OCI-LY1 (cell line): ENCODE measurements at regions not wholly inside any gene's neighbourhood (a gene's known extent, or its start where the extent isn't known, plus 50 kb on each side); places are given as distances from the start of the nearest gene placed in this dataset.

Source experiments
- H2AFZ ChIP-seq: fragments of 200-600 bp; sonication (generic), shearing (Covaris generic); 2 replicates; pipeline ENCODE4 v1.6.0; 2014; ENCODE audit warnings: antibody characterized with exemption, mild to moderate bottlenecking, low read length
- H3F3A ChIP-seq: fragments of 200-600 bp; sonication (generic), shearing (Covaris generic); 2 replicates; pipeline ENCODE4 v1.6.0; 2014; ENCODE audit warnings: mild to moderate bottlenecking, antibody characterized with exemption, low read length, moderate library complexity; ENCODE audit not compliant: insufficient read depth
- H3K27ac ChIP-seq: fragments of 200-600 bp; sonication (generic); 2 replicates; pipeline ENCODE4 v1.5.1; 2014; ENCODE audit warnings: low read length, mixed run types, mild to moderate bottlenecking, low read depth; ENCODE audit not compliant: poor library complexity, severe bottlenecking
- H3K27me3 ChIP-seq: fragments of 200-600 bp; sonication (generic); 2 replicates; pipeline ENCODE4 v1.6.0; 2014; ENCODE audit warnings: antibody characterized with exemption, mild to moderate bottlenecking, low read length, moderate library complexity; ENCODE audit not compliant: insufficient read depth
- H3K36me3 ChIP-seq: fragments of 200-600 bp; sonication (generic); 2 replicates; pipeline ENCODE4 v1.6.1; 2014; ENCODE audit warnings: mild to moderate bottlenecking, antibody characterized with exemption, low read length, moderate library complexity, mixed read lengths; ENCODE audit not compliant: insufficient read depth
- H3K4me1 ChIP-seq: fragments of 200-600 bp; sonication (generic); 2 replicates; pipeline ENCODE4 v1.5.1; 2014; ENCODE audit warnings: mild to moderate bottlenecking, low read length, moderate library complexity; ENCODE audit not compliant: insufficient read depth, severe bottlenecking
- H3K4me2 ChIP-seq: fragments of 200-600 bp; sonication (generic), shearing (Covaris generic); 2 replicates; pipeline ENCODE4 v1.6.1; 2014; ENCODE audit warnings: low read length
- H3K4me3 ChIP-seq: fragments of 200-600 bp; sonication (generic); 2 replicates; pipeline ENCODE4 v1.5.1; 2014; ENCODE audit warnings: low read length, low read depth, mild to moderate bottlenecking, mixed read lengths; ENCODE audit not compliant: poor library complexity, severe bottlenecking
- H3K79me2 ChIP-seq: fragments of 200-600 bp; shearing (Covaris generic); 2 replicates; pipeline ENCODE4 v1.6.1; 2016; ENCODE audit warnings: mixed run types, low read length, mixed read lengths; ENCODE audit not compliant: insufficient read depth
- H3K9ac ChIP-seq: fragments of 200-600 bp; sonication (generic), shearing (Covaris generic); 2 replicates; pipeline ENCODE4 v1.6.1; 2014; ENCODE audit warnings: mild to moderate bottlenecking, low read length, mixed read lengths
- H3K9me2 ChIP-seq: fragments of 200-600 bp; sonication (generic), shearing (Covaris generic); 2 replicates; pipeline ENCODE4 v1.6.1; 2014; ENCODE audit warnings: low read depth, mild to moderate bottlenecking, low read length, mixed read lengths
- H3K9me3 ChIP-seq: fragments of 200-600 bp; shearing (Covaris generic); 2 replicates; pipeline ENCODE4 v1.6.1; 2014; ENCODE audit warnings: low read length, mixed read lengths
- H4K20me1 ChIP-seq: fragments of 200-600 bp; sonication (generic), shearing (Covaris generic); 2 replicates; pipeline ENCODE4 v1.6.0; 2016; ENCODE audit warnings: mild to moderate bottlenecking, low read length; ENCODE audit not compliant: insufficient read depth
- EZH2 ChIP-seq: fragments of 200-600 bp; sonication (generic), shearing (Covaris generic); IDR thresholded peaks from 2 replicates; pipeline ENCODE4 v1.8.0; 2017; ENCODE audit warnings: borderline replicate concordance, mixed run types, mild to moderate bottlenecking, antibody characterized with exemption, low read length, moderate library complexity, mixed read lengths
- TF ChIP-seq, protein P1 (sequence below): fragments of 200-600 bp; sonication (generic), shearing (Covaris generic); IDR thresholded peaks from 2 replicates; pipeline ENCODE4 v1.5.1; 2017; ENCODE audit warnings: mild to moderate bottlenecking, antibody characterized with exemption, low read length, moderate library complexity, mixed read lengths

DNA sequence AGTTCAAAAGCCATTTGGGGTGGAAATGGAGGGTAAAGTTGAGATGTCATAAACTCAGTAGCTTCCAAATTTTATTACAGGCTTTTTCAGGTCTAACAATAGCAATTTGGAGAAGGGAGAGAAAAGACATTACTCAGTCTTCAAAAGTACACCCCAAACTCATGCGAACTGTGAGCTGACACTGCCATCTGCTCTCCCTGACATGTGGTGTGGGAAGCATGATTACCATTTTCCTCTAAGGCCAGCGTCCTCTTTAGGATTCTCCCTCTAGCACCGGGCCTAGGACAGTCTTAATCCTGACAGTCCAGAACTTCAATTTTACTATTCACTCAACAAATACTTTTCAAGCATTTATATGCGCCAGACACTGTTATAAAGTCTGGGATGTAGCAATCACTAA, 536.0 kb upstream of the JARID2 start:
- Histone ChIP-seq H3K9me2 (no peaks in the 10 kb centered on the region), H3K79me2 (no peaks in the 10 kb centered on the region), H3K4me1 (no peaks in the 10 kb centered on the region), H3K27ac (no peak overlapping the region), H3K4me3 (no peak overlapping the region), H3K36me3 (no peaks in the 10 kb centered on the region), H4K20me1 (no peaks in the 10 kb centered on the region), H3K9me3 (no peaks in the 10 kb centered on the region), H2AFZ (no peak overlapping the region), H3K27me3 (no peaks in the 10 kb centered on the region), H3K9ac (no peak overlapping the region), H3F3A (no peaks in the 10 kb centered on the region), H3K4me2 (no peak overlapping the region)
- TF ChIP-seq, protein P1, sequence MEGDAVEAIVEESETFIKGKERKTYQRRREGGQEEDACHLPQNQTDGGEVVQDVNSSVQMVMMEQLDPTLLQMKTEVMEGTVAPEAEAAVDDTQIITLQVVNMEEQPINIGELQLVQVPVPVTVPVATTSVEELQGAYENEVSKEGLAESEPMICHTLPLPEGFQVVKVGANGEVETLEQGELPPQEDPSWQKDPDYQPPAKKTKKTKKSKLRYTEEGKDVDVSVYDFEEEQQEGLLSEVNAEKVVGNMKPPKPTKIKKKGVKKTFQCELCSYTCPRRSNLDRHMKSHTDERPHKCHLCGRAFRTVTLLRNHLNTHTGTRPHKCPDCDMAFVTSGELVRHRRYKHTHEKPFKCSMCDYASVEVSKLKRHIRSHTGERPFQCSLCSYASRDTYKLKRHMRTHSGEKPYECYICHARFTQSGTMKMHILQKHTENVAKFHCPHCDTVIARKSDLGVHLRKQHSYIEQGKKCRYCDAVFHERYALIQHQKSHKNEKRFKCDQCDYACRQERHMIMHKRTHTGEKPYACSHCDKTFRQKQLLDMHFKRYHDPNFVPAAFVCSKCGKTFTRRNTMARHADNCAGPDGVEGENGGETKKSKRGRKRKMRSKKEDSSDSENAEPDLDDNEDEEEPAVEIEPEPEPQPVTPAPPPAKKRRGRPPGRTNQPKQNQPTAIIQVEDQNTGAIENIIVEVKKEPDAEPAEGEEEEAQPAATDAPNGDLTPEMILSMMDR: no peak
- TF ChIP-seq EZH2: no peak

DNA sequence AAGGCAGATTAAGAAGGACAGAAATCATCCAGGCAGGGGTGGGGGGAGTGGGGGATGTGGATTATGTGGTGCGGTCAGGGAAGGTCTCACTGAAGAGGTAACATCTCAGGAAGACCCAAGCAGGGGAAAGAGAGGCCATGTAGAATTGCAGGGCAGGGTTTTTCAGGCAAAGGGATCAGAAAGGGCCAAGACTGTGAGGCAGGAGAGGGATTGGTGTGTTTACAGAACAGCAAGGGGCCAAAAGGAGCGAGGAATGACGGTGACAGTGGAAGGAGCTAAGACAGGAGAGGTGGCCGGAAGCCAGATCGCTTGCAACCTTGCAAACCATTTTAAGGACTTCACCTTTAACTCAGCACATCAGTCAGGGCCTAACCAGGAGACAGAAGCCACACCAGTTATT, 535.4 kb upstream of the JARID2 start:
- Histone ChIP-seq H3K27ac (no peak overlapping the region), H2AFZ (no peak overlapping the region), H3K9me3 (no peaks in the 10 kb centered on the region), H3K9ac (no peak overlapping the region), H3K27me3 (no peaks in the 10 kb centered on the region), H3K4me1 (no peaks in the 10 kb centered on the region), H3F3A (no peaks in the 10 kb centered on the region), H3K9me2 (no peaks in the 10 kb centered on the region), H3K36me3 (no peaks in the 10 kb centered on the region), H3K4me2 (no peak overlapping the region), H4K20me1 (no peaks in the 10 kb centered on the region), H3K4me3 (no peak overlapping the region), H3K79me2 (no peaks in the 10 kb centered on the region)
- TF ChIP-seq, protein P1: no peak
- no peak for TF ChIP-seq EZH2

DNA sequence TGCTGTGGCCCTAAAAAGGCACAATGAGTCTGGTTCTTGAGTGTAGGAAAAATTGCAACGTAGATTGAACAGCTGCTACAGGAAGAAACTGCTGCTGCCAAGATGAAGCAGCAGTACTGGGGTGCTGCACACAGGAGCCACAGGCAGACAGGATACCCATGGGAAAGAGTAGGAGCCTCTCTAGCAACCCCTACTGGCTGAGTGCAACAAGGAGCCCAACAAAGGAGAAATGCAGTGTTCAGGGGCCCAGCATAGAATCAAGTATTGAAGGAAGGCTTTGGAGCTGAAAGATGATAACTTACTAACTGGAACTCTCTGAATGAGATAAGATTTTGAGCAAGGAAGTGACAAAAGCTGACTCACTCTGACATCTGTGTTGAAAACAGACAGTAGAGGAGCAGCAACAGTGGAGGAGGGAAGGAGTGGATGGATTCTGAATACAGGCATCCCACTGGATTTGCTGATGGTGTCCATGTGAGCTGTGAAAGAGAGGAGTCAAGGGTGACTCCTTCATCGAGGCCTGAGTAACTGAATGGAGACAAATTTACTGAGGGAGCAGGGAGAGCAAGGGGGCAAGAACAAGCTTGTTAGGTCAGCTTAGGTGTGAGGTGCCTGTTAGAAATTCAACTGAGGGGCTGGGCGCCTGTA, 534.7 kb upstream of the JARID2 start:
- Histone ChIP-seq H3K27ac (no peak overlapping the region), H3K27me3 (no peaks in the 10 kb centered on the region), H3K9ac (no peak overlapping the region), H4K20me1 (no peaks in the 10 kb centered on the region), H3K4me3 (no peak overlapping the region), H3K4me2 (no peak overlapping the region), H3K9me3 (no peaks in the 10 kb centered on the region), H3K79me2 (no peaks in the 10 kb centered on the region), H3K36me3 (no peaks in the 10 kb centered on the region), H2AFZ (no peak overlapping the region), H3K9me2 (no peaks in the 10 kb centered on the region), H3K4me1 (no peaks in the 10 kb centered on the region), H3F3A (no peaks in the 10 kb centered on the region)
- TF ChIP-seq, protein P1: peak; percentile 43
- no peak for TF ChIP-seq EZH2
